NT2/D1 (cell line): ENCODE measurements at regions not wholly inside any gene's neighbourhood (a gene's known extent, or its start where the extent isn't known, plus 50 kb on each side); places are given as distances from the start of the nearest gene placed in this dataset.
"Not testable (repeated sequence)": the region's sequence is repeated elsewhere in the genome, so short reads cannot be mapped to it uniquely, and the experiment has no call there.

Experiments
- DNase-seq: peaks from one replicate; pipeline ENCODE4 v3.0.0-alpha.2; 2011; ENCODE audit warnings: low read depth, low spot score
- H3K27me3 ChIP-seq: 2 replicates; pipeline ENCODE4 v1.6.0; 2011; ENCODE audit warnings: mild to moderate bottlenecking; ENCODE audit not compliant: insufficient read length, insufficient read depth
- H3K36me3 ChIP-seq: 2 replicates; pipeline ENCODE4 v1.6.1; 2011; ENCODE audit warnings: mild to moderate bottlenecking, low read length, mixed read lengths; ENCODE audit not compliant: insufficient read depth, insufficient read length
- H3K4me1 ChIP-seq: 2 replicates; pipeline ENCODE4 v1.5.1; 2011; ENCODE audit not compliant: insufficient read depth, insufficient read length
- H3K4me3 ChIP-seq: 2 replicates; pipeline ENCODE4 v1.5.1; 2011; ENCODE audit warnings: low read depth; ENCODE audit not compliant: insufficient read length
- H3K9ac ChIP-seq: 2 replicates; pipeline ENCODE4 v1.6.0; 2011; ENCODE audit warnings: low read depth; ENCODE audit not compliant: insufficient read length
- H3K9me3 ChIP-seq: 2 replicates; pipeline ENCODE4 v1.5.1; 2011; ENCODE audit warnings: mild to moderate bottlenecking, low read length; ENCODE audit not compliant: insufficient read depth
- SUZ12 ChIP-seq: IDR thresholded peaks from 2 replicates; pipeline ENCODE4 v1.6.1; 2011; ENCODE audit not compliant: insufficient read length, insufficient read depth; ENCODE audit errors: extremely low read depth
- YY1 ChIP-seq: IDR thresholded peaks from 2 replicates; pipeline ENCODE4 v1.6.1; 2011; ENCODE audit not compliant: insufficient read length, insufficient read depth
- ZNF274 ChIP-seq: IDR thresholded peaks from 2 replicates; pipeline ENCODE4 v1.6.1; 2011; ENCODE audit warnings: mild to moderate bottlenecking, low read depth, low read length

DNA sequence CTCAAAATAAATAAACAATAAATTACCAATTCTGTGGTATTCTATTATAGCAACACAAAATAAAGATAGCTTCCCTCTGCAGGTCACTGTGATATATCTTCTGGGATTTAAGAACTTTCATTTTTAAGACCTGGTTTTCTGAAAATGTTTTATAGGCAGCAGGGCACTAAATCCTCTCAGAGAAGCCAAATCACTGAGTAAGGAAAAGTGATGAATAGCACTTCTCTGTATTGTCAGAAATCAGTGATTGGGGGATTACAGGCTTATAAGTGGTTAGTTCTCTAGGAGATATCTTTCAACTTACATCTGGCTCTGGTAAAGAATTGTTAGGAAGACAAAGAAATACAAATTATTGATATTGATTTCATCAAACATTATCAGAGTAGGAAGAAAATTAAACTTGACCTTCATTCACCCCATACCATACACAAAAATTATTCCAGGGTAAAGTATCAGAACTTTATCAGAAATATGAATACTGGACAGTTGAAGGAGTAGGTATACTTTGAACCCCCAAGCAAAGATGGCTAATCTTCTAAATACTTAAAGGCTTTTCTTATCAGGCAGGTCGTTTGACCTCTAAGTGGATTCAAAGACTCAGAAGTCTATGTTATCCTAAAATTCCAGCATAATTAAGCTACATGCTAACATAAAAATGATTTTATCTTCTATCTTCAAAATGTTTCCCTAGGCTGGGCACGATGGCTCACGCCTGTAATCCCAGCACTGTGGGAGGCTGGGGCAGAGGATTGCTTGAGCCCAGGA is 81.6 kb upstream of the USP9X start:
- Histone ChIP-seq H3K27me3 (no peaks in the 10 kb centered on the region), H3K4me1 (no peaks in the 10 kb centered on the region), H3K9me3 (no peaks in the 10 kb centered on the region), H3K4me3 (no peak overlapping the region), H3K36me3 (no peaks in the 10 kb centered on the region), H3K9ac (no peak overlapping the region)
- no peak for DNase-seq
- TF ChIP-seq SUZ12 (no peak), ZNF274 (no peak), YY1 (no peak)

GRCh38 chrX:41005445-41005992 is 79.7 kb upstream of the USP9X start:
- Histone ChIP-seq H3K9ac (no peak overlapping the region), H3K27me3 (no peaks in the 10 kb centered on the region), H3K4me3 (no peak overlapping the region), H3K4me1 (peaks cover 3% of the 10 kb centered on the region), H3K36me3 (no peaks in the 10 kb centered on the region), H3K9me3 (no peaks in the 10 kb centered on the region)
- peak; percentile 63 for DNase-seq
- TF ChIP-seq ZNF274: no peak
- no peak for TF ChIP-seq YY1
- TF ChIP-seq SUZ12: no peak

DNA sequence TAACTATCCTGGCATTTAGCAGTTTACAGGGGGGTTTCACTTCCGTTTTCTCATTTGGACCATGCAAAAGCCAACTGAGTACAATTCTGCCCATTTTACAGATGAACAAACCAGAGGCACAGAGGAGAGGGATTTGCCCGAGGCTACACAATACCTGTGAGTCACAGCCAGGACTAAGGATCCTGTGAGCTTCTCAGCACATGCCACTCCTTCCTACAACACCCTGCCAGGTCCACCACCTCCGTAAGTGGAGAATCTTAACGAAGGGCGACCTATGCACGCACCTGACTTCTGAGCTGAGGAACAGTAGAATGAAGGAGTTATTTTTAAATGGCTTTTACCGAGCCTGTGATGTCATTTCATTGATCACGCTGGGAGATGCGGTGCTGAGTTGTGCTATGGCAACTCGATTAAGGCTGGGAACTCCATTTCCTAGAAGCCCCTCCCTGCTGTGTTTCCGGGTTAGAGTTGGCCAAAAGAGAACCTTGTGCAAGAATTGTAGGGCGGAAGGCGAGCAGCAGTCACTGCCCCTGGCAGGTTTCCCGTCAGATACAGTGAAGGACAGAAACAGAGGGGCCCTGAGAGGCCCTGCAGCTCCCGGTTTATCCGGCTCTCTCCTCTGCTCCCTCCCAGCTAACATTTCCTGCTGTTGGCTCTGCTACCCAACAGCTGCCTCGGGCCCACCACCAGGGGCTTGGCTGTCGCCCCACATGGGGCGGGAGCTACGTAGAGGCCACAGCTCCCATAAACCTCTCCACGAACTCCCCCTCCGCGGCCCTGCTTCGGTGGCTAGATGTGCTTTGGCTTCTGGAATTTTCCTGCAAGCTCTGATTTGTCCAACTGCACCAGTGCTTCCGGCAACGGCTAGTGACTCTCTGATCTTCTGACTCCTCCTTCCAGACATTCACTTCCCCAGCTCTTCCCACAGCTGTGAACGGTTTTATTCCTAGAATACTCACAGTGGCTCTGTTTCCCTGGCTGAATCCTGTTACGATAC is 75.1 kb upstream of the USP9X start:
- DNase-seq: no peak
- no peaks in the 10 kb centered on the region for H3K36me3 ChIP-seq
- H3K9me3 ChIP-seq: no peaks in the 10 kb centered on the region
- TF ChIP-seq ZNF274: no peak
- TF ChIP-seq SUZ12: no peak
- TF ChIP-seq YY1: no peak
- no peak overlapping the region for H3K9ac ChIP-seq
- no peaks in the 10 kb centered on the region for H3K27me3 ChIP-seq
- H3K4me3 ChIP-seq: no peak overlapping the region
- peaks cover 3% of the 10 kb centered on the region for H3K4me1 ChIP-seq

- H3K9me3 ChIP-seq: no peaks in the 10 kb centered on the region
- H3K9ac ChIP-seq: no peak overlapping the region
- H3K36me3 ChIP-seq: no peaks in the 10 kb centered on the region
- H3K4me1 ChIP-seq: peaks cover 2% of the 10 kb centered on the region
- no peaks in the 10 kb centered on the region for H3K27me3 ChIP-seq
- DNase-seq: no peak
- TF ChIP-seq YY1: no peak
- TF ChIP-seq ZNF274: no peak
- no peak for TF ChIP-seq SUZ12
- H3K4me3 ChIP-seq: no peak overlapping the region
Measured at GRCh38 chrX:41014776-41015360, 70.4 kb upstream of the USP9X start.

DNA sequence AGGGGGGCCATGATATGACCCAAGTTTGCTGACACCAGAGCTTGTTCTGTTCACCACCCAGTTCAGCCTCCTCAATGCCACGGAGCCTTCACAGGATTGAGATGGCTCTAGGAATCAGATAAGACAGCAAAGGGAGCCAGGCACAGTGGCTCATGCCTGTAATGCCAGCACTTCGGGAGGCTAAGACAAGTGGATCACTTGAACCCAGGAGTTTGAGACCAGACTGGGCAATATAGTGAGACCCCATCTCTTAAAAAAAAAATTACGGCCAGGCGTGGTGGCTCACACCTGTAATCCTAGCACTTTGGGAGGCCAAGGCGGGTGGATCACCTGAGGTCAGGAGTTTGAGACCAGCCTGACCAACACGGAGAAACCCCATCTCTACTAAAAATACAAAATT is 67.5 kb upstream of the USP9X start:
- DNase-seq, H3K36me3 ChIP-seq, H3K4me1 ChIP-seq, H3K9me3 ChIP-seq, H3K27me3 ChIP-seq, H3K9ac ChIP-seq, H3K4me3 ChIP-seq: not testable (repeated sequence)

- not testable (repeated sequence) for H3K9me3 ChIP-seq, H3K36me3 ChIP-seq, H3K4me1 ChIP-seq, H3K4me3 ChIP-seq, H3K27me3 ChIP-seq, DNase-seq
- peak overlapping the region; percentile 42 for H3K9ac ChIP-seq
Measured at GRCh38 chrX:41018391-41019040, 66.7 kb upstream of the USP9X start.

DNA sequence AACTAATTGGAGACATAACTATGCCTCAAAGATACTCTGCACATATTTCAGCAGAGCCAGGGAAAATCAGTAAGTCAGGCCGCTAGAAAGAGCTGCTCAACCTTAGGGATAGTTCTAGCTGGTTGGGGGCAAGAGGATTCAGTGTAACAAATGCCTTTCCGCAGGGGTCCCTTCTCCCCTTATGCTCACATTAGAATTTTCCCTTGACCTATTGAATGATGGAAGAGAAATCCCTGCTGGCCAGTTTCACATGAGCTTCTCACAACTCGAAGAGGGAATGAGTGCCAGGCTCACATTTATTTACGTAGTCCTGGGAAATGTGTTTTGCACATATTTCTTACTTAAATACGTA is 66.2 kb upstream of the USP9X start:
- no peak for TF ChIP-seq ZNF274
- no peak for TF ChIP-seq YY1
- TF ChIP-seq SUZ12: no peak
- Histone ChIP-seq H3K36me3 (no peaks in the 10 kb centered on the region), H3K27me3 (no peaks in the 10 kb centered on the region), H3K4me1 (no peaks in the 10 kb centered on the region), H3K9ac (peak overlapping the region; percentile 42), H3K4me3 (no peak overlapping the region), H3K9me3 (no peaks in the 10 kb centered on the region)
- DNase-seq: no peak
